ENCODE measurements at regions not wholly inside any gene's neighbourhood (a gene's known extent, or its start where the extent isn't known, plus 50 kb on each side); places are given as distances from the start of the nearest gene placed in this dataset.

- POLR2A ChIA-PET: no interaction called here
- TF ChIP-seq, protein P1, sequence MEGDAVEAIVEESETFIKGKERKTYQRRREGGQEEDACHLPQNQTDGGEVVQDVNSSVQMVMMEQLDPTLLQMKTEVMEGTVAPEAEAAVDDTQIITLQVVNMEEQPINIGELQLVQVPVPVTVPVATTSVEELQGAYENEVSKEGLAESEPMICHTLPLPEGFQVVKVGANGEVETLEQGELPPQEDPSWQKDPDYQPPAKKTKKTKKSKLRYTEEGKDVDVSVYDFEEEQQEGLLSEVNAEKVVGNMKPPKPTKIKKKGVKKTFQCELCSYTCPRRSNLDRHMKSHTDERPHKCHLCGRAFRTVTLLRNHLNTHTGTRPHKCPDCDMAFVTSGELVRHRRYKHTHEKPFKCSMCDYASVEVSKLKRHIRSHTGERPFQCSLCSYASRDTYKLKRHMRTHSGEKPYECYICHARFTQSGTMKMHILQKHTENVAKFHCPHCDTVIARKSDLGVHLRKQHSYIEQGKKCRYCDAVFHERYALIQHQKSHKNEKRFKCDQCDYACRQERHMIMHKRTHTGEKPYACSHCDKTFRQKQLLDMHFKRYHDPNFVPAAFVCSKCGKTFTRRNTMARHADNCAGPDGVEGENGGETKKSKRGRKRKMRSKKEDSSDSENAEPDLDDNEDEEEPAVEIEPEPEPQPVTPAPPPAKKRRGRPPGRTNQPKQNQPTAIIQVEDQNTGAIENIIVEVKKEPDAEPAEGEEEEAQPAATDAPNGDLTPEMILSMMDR (IDR thresholded peaks at IDR 0.05; ENCODE audit: insufficient read depth, low read depth, low read length): no peak
- no peak for DNase-seq (ENCODE audit: low read depth)
- no peak overlapping the region for H3K4me3 ChIP-seq (ENCODE audit: low read depth, low read length)
- H3K27me3 ChIP-seq (ENCODE audit: control insufficient read depth, insufficient read depth, low read length): peaks cover 9% of the 10 kb centered on the region
- CTCF ChIA-PET: no interaction called here
- H3K36me3 ChIP-seq (ENCODE audit: control insufficient read depth, insufficient read depth, low read length): no peaks in the 10 kb centered on the region
Measured at GRCh38 chr2:173791502-173791901, 173.7 kb downstream of the SP3 start.

GRCh38 chr2:173792166-173792565, 173.0 kb downstream of the SP3 start:
- POLR2A ChIA-PET: no interaction called here
- Histone ChIP-seq H3K36me3 (ENCODE audit: control insufficient read depth, insufficient read depth, low read length) (no peaks in the 10 kb centered on the region), H3K4me3 (ENCODE audit: low read depth, low read length) (no peak overlapping the region), H3K27me3 (ENCODE audit: control insufficient read depth, insufficient read depth, low read length) (peaks cover 7% of the 10 kb centered on the region)
- CTCF ChIA-PET: no interaction called here
- no peak for DNase-seq (ENCODE audit: low read depth)
- TF ChIP-seq, protein P1 (IDR thresholded peaks at IDR 0.05; ENCODE audit: insufficient read depth, low read depth, low read length): no peak

GRCh38 chr2:173792741-173793140, 172.4 kb downstream of the SP3 start:
- H3K36me3 ChIP-seq (ENCODE audit: control insufficient read depth, insufficient read depth, low read length): no peaks in the 10 kb centered on the region
- ChIA-PET POLR2A (no interaction called here), CTCF (no interaction called here)
- H3K27me3 ChIP-seq (ENCODE audit: control insufficient read depth, insufficient read depth, low read length): peaks cover 5% of the 10 kb centered on the region
- no peak for DNase-seq (ENCODE audit: low read depth)
- H3K4me3 ChIP-seq (ENCODE audit: low read depth, low read length): no peak overlapping the region
- TF ChIP-seq, protein P1 (IDR thresholded peaks at IDR 0.05; ENCODE audit: insufficient read depth, low read depth, low read length): no peak

DNA sequence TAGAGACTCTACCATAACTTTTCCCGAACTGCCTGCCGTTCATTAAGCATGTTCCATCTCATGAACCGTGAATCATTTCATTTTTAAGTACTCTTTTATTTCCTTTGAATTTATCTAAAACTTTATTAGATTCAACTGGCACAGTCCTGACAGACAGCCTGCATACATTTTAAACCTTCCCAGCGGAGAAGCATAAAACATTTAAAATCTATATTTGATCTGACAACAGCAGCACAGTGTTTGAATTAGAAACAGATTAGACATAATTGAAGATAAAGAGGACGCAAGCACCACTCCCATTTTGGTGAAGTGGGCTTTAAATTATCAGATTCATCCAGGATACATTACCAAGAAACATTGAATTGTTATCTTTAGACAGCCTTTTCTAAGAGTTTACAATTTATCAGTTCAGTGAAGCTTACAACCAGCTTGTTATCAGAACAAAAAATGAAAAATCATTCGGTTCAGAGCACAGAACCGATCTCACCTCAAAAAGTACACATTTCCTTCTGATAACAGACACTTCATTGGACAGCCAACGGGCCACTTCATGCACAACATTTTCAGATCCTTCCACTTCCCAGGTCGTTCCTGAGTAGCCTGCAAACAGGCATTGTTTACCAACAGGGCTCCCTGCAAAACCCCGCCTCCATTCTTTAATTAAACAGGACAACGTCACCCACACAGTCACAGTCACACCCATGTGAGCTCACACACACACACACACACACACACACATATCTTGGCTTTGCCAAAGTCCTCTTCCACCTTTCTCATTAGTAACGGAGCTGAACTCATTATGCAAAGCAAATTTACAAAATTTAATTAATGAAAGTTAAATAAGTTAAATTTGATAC, 171.2 kb downstream of the SP3 start:
- DNase-seq (ENCODE audit: low read depth): no peak
- CTCF ChIA-PET: no interaction called here
- TF ChIP-seq, protein P1 (IDR thresholded peaks at IDR 0.05; ENCODE audit: insufficient read depth, low read depth, low read length): no peak
- Histone ChIP-seq H3K27me3 (ENCODE audit: control insufficient read depth, insufficient read depth, low read length) (peaks cover 5% of the 10 kb centered on the region), H3K36me3 (ENCODE audit: control insufficient read depth, insufficient read depth, low read length) (no peaks in the 10 kb centered on the region), H3K4me3 (ENCODE audit: low read depth, low read length) (no peak overlapping the region)
- POLR2A ChIA-PET: no interaction called here

GRCh38 chr2:173797586-173798263, 167.4 kb downstream of the SP3 start:
- no peak for DNase-seq (ENCODE audit: low read depth)
- Histone ChIP-seq H3K27me3 (ENCODE audit: control insufficient read depth, insufficient read depth, low read length) (peaks cover 9% of the 10 kb centered on the region), H3K36me3 (ENCODE audit: control insufficient read depth, insufficient read depth, low read length) (no peaks in the 10 kb centered on the region), H3K4me3 (ENCODE audit: low read depth, low read length) (no peak overlapping the region)
- ChIA-PET CTCF (no interaction called here), POLR2A (interaction anchor here (0.5 kb wide), 1 partner anchor 31 kb away, joined by 7 read pairs; no protein-coding TSS in a partner anchor)
- TF ChIP-seq, protein P1 (IDR thresholded peaks at IDR 0.05; ENCODE audit: insufficient read depth, low read depth, low read length): no peak
